DOHH2 (cell line): ENCODE measurements at regions not wholly inside any gene's neighbourhood (a gene's known extent, or its start where the extent isn't known, plus 50 kb on each side); places are given as distances from the start of the nearest gene placed in this dataset.

Source experiments
- EZH2phosphoT487 ChIP-seq: fragments of 200-600 bp; sonication (generic); IDR thresholded peaks from 2 replicates; pipeline ENCODE4 v1.6.1; 2017; ENCODE audit warnings: borderline replicate concordance, mild to moderate bottlenecking, antibody characterized with exemption, low read length, moderate library complexity, mixed read lengths
- TF ChIP-seq, protein P1 (sequence below): fragments of 200-600 bp; sonication (generic); IDR thresholded peaks from one replicate; pipeline ENCODE4 v1.5.1; 2014; ENCODE audit warnings: antibody characterized with exemption, mild to moderate bottlenecking, low read depth, low read length; ENCODE audit not compliant: poor library complexity, severe bottlenecking

DNA sequence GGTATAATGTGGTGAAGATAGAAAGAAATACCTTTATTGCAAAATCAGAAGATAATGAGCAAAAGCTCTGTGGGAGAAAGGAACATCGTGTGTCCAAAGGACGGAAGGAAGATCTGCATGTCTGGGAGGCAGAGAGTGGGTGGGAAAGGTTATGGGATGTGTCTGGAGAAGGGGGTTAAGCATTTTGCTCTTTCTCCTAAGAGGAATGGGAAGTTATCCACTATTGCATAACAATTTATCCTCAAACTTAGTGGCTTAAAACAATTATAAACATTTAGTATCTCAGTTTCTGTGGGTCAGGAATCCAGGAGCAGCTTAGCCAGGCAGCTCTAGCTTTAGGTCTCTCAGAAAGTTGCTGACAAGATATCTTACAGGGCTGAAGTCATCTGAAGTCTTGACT lies 229.1 kb upstream of the CITED2 start:
- TF ChIP-seq, protein P1, sequence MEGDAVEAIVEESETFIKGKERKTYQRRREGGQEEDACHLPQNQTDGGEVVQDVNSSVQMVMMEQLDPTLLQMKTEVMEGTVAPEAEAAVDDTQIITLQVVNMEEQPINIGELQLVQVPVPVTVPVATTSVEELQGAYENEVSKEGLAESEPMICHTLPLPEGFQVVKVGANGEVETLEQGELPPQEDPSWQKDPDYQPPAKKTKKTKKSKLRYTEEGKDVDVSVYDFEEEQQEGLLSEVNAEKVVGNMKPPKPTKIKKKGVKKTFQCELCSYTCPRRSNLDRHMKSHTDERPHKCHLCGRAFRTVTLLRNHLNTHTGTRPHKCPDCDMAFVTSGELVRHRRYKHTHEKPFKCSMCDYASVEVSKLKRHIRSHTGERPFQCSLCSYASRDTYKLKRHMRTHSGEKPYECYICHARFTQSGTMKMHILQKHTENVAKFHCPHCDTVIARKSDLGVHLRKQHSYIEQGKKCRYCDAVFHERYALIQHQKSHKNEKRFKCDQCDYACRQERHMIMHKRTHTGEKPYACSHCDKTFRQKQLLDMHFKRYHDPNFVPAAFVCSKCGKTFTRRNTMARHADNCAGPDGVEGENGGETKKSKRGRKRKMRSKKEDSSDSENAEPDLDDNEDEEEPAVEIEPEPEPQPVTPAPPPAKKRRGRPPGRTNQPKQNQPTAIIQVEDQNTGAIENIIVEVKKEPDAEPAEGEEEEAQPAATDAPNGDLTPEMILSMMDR = no peak
- TF ChIP-seq EZH2phosphoT487 = no peak
